Neuronal stem cell (in vitro differentiated cells): ENCODE measurements at regions not wholly inside any gene's neighbourhood (a gene's known extent, or its start where the extent isn't known, plus 50 kb on each side); places are given as distances from the start of the nearest gene placed in this dataset.
"Not testable (repeated sequence)": the region's sequence is repeated elsewhere in the genome, so short reads cannot be mapped to it uniquely, and the experiment has no call there.

Experiments used
- DNase-seq: peaks from one replicate; pipeline ENCODE4 v3.0.0-alpha.2; 2013; ENCODE audit warnings: low spot score
- H2AFZ ChIP-seq: one replicate; pipeline ENCODE4 v1.6.1; 2013; ENCODE audit warnings: mild to moderate bottlenecking, low read length, inconsistent platforms
- H2AK5ac ChIP-seq: 2 replicates; pipeline ENCODE4 v1.6.1; 2013; ENCODE audit warnings: low read depth, mild to moderate bottlenecking, inconsistent platforms, low read length, moderate library complexity, mixed read lengths
- H2BK120ac ChIP-seq: 2 replicates; pipeline ENCODE4 v1.6.1; 2013; ENCODE audit warnings: low read depth, mild to moderate bottlenecking, inconsistent platforms, low read length, moderate library complexity, mixed read lengths
- H2BK12ac ChIP-seq: one replicate; pipeline ENCODE4 v1.6.1; 2013; ENCODE audit warnings: low read length, inconsistent platforms
- H2BK15ac ChIP-seq: 2 replicates; pipeline ENCODE4 v1.6.1; 2013; ENCODE audit warnings: mild to moderate bottlenecking, low read length, inconsistent platforms, mixed read lengths
- H2BK5ac ChIP-seq: one replicate; pipeline ENCODE4 v1.6.1; 2013; ENCODE audit warnings: inconsistent platforms, mild to moderate bottlenecking, low read length, moderate library complexity
- H3K14ac ChIP-seq: one replicate; pipeline ENCODE4 v1.6.1; 2013; ENCODE audit warnings: low read length, inconsistent platforms
- H3K18ac ChIP-seq: 2 replicates; pipeline ENCODE4 v1.6.1; 2013; ENCODE audit warnings: low read length, inconsistent platforms
- H3K23ac ChIP-seq: 2 replicates; pipeline ENCODE4 v1.6.1; 2013; ENCODE audit warnings: low read depth, mild to moderate bottlenecking, mixed read lengths, low read length, inconsistent platforms; ENCODE audit not compliant: poor library complexity
- H3K27ac ChIP-seq: replicated peaks from 3 replicates; pipeline ENCODE4 v1.5.1; 2013; ENCODE audit warnings: low read length, inconsistent platforms
- H3K27me3 ChIP-seq, 3 experiments: 2 replicates each; pipeline ENCODE4 v1.6.1; 2013; ENCODE audit warnings: low read length in 3 of 3, mild to moderate bottlenecking in 2 of 3, inconsistent platforms in 1 of 3, low read depth in 1 of 3, mixed read lengths in 1 of 3, moderate library complexity in 1 of 3; ENCODE audit not compliant: control insufficient read depth in 3 of 3, insufficient read depth in 3 of 3
- H3K36me3 ChIP-seq, 2 donors: replicated peaks in 1 of 2; 2 replicates each; pipeline ENCODE4 v1.6.1; 2013; ENCODE audit warnings: low read length in 2 of 2; ENCODE audit not compliant: control insufficient read depth in 2 of 2, insufficient read depth in 2 of 2
- H3K4ac ChIP-seq: 2 replicates; pipeline ENCODE4 v1.6.1; 2013; ENCODE audit warnings: inconsistent platforms, mild to moderate bottlenecking, low read length, moderate library complexity
- H3K4me1 ChIP-seq, 2 donors: 1 replicate in 1 of 2; 2 replicates in 1 of 2; pipeline ENCODE4 v1.6.1; 2013; ENCODE audit warnings: low read length in 2 of 2, low read depth in 1 of 2; ENCODE audit not compliant: control insufficient read depth in 2 of 2, insufficient read depth in 1 of 2
- H3K4me2 ChIP-seq: one replicate; pipeline ENCODE4 v1.6.1; 2013; ENCODE audit warnings: mild to moderate bottlenecking, low read length, inconsistent platforms; ENCODE audit not compliant: insufficient read depth, poor library complexity, severe bottlenecking
- H3K4me3 ChIP-seq, 2 donors: 2 replicates each; pipeline ENCODE4 v1.5.1; 2013; ENCODE audit warnings: low read length in 2 of 2, mild to moderate bottlenecking in 2 of 2, inconsistent platforms in 1 of 2, moderate library complexity in 1 of 2
- H3K79me1 ChIP-seq: one replicate; pipeline ENCODE4 v1.6.1; 2013; ENCODE audit warnings: low read depth, mild to moderate bottlenecking, inconsistent platforms, low read length, moderate library complexity
- H3K9ac ChIP-seq: one replicate; pipeline ENCODE4 v1.6.1; 2013; ENCODE audit warnings: mild to moderate bottlenecking, low read depth, low read length, inconsistent platforms; ENCODE audit not compliant: poor library complexity
- H3K9me3 ChIP-seq, 2 donors: replicated peaks in 1 of 2; 2 replicates each; pipeline versions ENCODE3 to v1.6.1; 2013; ENCODE audit warnings: low read length in 2 of 2, mild to moderate bottlenecking in 2 of 2, inconsistent platforms in 1 of 2, low read depth in 1 of 2, mixed read lengths in 1 of 2, moderate library complexity in 1 of 2; ENCODE audit not compliant: control insufficient read depth in 2 of 2, insufficient read depth in 1 of 2
- H4K8ac ChIP-seq: one replicate; pipeline ENCODE4 v1.6.1; 2013; ENCODE audit warnings: low read depth, mild to moderate bottlenecking, inconsistent platforms, low read length, moderate library complexity
- H4K91ac ChIP-seq: one replicate; pipeline ENCODE4 v1.6.1; 2013; ENCODE audit warnings: low read length, low read depth, mild to moderate bottlenecking, inconsistent platforms; ENCODE audit not compliant: poor library complexity
- WGBS, 2 donors: extraction: QIAGEN DNeasy Blood & Tissue Kit; methylation state at CpG; one replicate each; pipeline ENCODE4 v1.1.7; 2013; ENCODE audit warnings: missing lambda C conversion rate in 2 of 2, mixed read lengths in 1 of 2; ENCODE audit not compliant: insufficient read length in 2 of 2, insufficient replicate concordance in 1 of 2; ENCODE audit errors: extremely low coverage in 2 of 2; 5-methylcytosine and 5-hydroxymethylcytosine counted together

DNA sequence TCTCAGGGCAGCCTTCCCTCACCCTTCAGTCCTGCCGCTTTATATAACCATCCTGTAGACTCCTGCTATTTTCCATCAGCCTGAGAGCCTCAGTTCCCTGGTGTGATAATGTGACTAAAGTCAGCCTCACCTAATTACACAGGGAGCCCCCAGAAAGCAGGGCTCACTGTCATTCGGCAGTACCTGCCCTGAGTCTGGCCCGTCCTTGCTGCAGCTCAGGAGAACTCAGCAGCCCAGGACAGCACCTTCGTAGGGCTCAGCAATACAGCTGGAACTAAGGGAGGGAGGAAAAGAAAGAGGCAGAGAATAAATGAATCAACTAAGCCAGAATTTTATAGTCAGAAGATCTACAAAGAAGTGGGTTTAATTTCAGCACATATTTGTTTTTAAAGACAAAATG, 598.7 kb downstream of the SPATA31A6 start:
- not testable (repeated sequence) for H3K18ac ChIP-seq, H3K27ac ChIP-seq, DNase-seq, H3K4ac ChIP-seq, H3K14ac ChIP-seq, H3K9me3 ChIP-seq, H3K4me3 ChIP-seq, H2BK120ac ChIP-seq, H3K79me1 ChIP-seq, H3K9ac ChIP-seq, H4K91ac ChIP-seq, H2BK15ac ChIP-seq, H4K8ac ChIP-seq, H3K36me3 ChIP-seq, H3K4me2 ChIP-seq, H2AFZ ChIP-seq, H2BK12ac ChIP-seq, H2AK5ac ChIP-seq, H3K27me3 ChIP-seq, H3K23ac ChIP-seq, H2BK5ac ChIP-seq, H3K4me1 ChIP-seq
- no CpG with 5 or more reads among the region's 4 CpGs for WGBS, 2 donors

DNA sequence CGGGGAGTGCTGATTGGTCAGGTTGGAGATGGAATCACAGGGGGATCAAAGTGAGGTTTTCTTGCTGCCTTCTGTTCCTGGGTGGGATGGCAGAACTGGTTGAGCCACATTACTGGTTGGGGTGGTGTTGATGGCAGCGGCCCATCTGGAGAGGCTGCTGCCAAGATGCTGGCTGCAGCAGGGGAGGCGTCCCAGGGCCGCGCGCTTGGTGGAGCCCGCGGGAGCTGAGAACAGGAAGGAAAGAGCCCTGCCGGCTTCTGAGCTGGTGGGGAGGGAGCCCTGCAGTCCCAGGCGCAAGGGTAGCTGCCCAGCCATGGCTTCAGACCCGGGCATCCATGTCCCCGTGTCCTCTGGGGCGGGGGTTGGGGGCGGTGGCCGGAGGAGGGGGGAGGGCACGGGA, 609.3 kb downstream of the SPATA31A6 start:
- not testable (repeated sequence) for H3K4me3 ChIP-seq, H4K8ac ChIP-seq, H3K27me3 ChIP-seq, H2BK120ac ChIP-seq, H3K27ac ChIP-seq, H3K4ac ChIP-seq, H2BK5ac ChIP-seq, DNase-seq, H4K91ac ChIP-seq, H3K79me1 ChIP-seq, H3K9me3 ChIP-seq, H3K4me1 ChIP-seq, H2AFZ ChIP-seq, H2AK5ac ChIP-seq, H3K9ac ChIP-seq, H2BK15ac ChIP-seq, H3K23ac ChIP-seq, H3K18ac ChIP-seq, H2BK12ac ChIP-seq, H3K4me2 ChIP-seq, H3K36me3 ChIP-seq, H3K14ac ChIP-seq
- no CpG with 5 or more reads among the region's 16 CpGs for WGBS, 2 donors

DNA sequence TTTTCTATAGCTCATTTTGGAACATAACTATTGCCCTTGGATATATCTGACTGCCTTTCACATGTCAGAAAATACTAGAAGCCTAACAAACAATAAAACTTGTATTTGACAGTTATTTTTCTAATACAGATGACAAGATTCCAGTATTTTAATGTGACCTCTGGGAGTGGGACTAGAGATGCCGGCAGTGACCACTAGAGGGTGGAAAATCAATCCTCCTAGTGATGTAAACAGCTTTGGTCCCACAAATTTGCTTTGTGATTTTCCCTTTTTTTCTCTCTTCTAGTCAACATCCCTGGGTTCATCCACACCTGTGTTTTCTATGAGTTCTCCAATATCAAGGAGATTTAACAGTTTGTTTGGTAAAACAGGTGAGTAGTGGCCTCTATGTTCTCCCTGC, 615.1 kb downstream of the SPATA31A6 start:
- H3K36me3 ChIP-seq, H2BK120ac ChIP-seq, H3K27ac ChIP-seq, H2BK15ac ChIP-seq, H3K4me3 ChIP-seq, H2AFZ ChIP-seq, H3K14ac ChIP-seq, DNase-seq, H3K23ac ChIP-seq, H3K79me1 ChIP-seq, H2BK12ac ChIP-seq, H3K4me2 ChIP-seq, H4K8ac ChIP-seq, H2BK5ac ChIP-seq, H3K18ac ChIP-seq, H2AK5ac ChIP-seq, H3K9me3 ChIP-seq, H3K4me1 ChIP-seq, H3K27me3 ChIP-seq, H3K4ac ChIP-seq, H4K91ac ChIP-seq, H3K9ac ChIP-seq: not testable (repeated sequence)
- no CpG with 5 or more reads among the region's 1 CpG for WGBS, 2 donors

GRCh38 chr9:42802716-42803115, 619.3 kb downstream of the SPATA31A6 start:
- H3K27ac ChIP-seq, H3K79me1 ChIP-seq, H2AFZ ChIP-seq, DNase-seq, H2AK5ac ChIP-seq, H3K9me3 ChIP-seq, H3K23ac ChIP-seq, H4K8ac ChIP-seq, H2BK15ac ChIP-seq, H2BK120ac ChIP-seq, H3K4me2 ChIP-seq, H3K18ac ChIP-seq, H2BK5ac ChIP-seq, H2BK12ac ChIP-seq, H3K27me3 ChIP-seq, H3K4me3 ChIP-seq, H3K9ac ChIP-seq, H3K36me3 ChIP-seq, H3K4me1 ChIP-seq, H3K14ac ChIP-seq, H4K91ac ChIP-seq, H3K4ac ChIP-seq: not testable (repeated sequence)
- WGBS, 2 donors = no CpG with 5 or more reads among the region's 4 CpGs
